GM23248 (cell line): ENCODE measurements at regions not wholly inside any gene's neighbourhood (a gene's known extent, or its start where the extent isn't known, plus 50 kb on each side); places are given as distances from the start of the nearest gene placed in this dataset.

Source experiments
- EZH2 ChIP-seq: fragments of 200-600 bp; sonication (generic); IDR thresholded peaks from 2 replicates; pipeline ENCODE4 v1.6.1; 2018; ENCODE audit warnings: antibody characterized with exemption, mild to moderate bottlenecking; ENCODE audit not compliant: insufficient read depth, poor library complexity, severe bottlenecking
- EZH2phosphoT487 ChIP-seq: fragments of 200-600 bp; sonication (generic); IDR thresholded peaks from 2 replicates; pipeline ENCODE4 v1.6.1; 2018; ENCODE audit warnings: antibody characterized with exemption, moderate library complexity, mild to moderate bottlenecking, low read depth; ENCODE audit not compliant: insufficient read depth

DNA sequence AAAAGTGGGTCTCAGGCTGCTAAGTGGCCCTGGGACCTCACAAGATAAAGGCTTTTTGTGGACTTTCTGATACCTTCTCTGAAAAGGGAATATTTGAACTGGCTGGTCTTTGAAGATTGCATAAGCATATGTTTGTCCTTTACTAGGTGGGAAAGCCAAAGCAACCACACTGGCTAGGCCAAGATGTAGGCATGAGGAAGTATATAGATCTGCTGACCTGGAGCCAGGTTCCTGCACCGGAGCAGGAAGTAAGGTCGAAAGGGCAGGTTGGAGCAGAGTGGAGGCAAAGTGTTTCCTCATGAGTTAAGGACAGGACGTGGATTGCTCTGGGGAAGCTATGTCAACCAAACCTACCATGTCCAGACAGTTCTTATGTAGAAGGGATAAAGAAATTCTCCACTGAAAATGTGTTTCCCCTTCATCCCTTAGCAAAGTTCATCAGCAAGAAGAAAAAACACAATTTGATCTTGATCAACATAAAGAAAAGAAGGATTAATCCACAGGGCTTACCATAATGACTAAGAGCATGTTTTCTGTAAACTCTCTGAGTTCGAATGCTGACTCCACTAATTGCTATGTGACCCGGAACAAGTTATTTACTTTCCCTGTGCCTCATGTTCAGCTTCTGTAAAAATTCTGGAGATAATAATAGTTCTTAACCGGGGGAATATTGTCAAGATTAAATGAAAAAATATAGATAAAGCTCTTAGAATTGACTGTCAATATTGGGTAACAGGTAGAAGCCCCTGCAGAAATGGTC is 156.1 kb upstream of the SRD5A2 start:
- no peak for TF ChIP-seq EZH2phosphoT487
- no peak for TF ChIP-seq EZH2
